ENCODE measurements at regions not wholly inside any gene's neighbourhood (a gene's known extent, or its start where the extent isn't known, plus 50 kb on each side); places are given as distances from the start of the nearest gene placed in this dataset.

DNA sequence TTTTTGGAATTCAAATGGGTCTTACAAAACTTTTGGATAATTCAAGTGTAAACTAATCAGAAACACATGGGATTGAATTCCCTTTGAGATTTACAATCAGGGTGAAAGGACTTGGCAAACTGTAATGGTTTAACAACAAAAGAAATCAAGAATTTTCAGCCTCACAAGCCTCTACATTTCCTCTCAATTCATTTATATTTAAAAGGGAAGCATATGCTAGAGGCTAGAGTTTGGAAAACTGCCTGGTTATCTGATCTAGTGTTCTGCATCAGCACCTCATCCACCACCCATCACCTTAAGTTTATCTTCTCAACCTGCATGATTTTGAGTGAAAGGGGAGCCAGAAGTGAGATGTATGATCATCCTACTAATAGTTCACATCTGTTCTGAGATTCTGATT is 120.7 kb downstream of the TES start:
- Histone ChIP-seq H3K36me3 (ENCODE audit: insufficient read depth, low read length) (no peaks in the 10 kb centered on the region), H3K4me1 (ENCODE audit: insufficient read depth, low read length) (no peaks in the 10 kb centered on the region), H3K9me3 (ENCODE audit: control insufficient read depth in 1 of 2, low read length in 2 of 2) (no peaks in the 10 kb centered on the region), H3K4me3 (ENCODE audit: low read length in 2 of 2) (no peak overlapping the region), H3K27ac (ENCODE audit: low read depth, low read length) (no peak overlapping the region), H3K27me3 (ENCODE audit: insufficient read depth, low read length) (no peaks in the 10 kb centered on the region)
- H3K27ac Mint-ChIP-seq, result no peak overlapping the region
- no peaks in the 10 kb centered on the region for H3K4me1 Mint-ChIP-seq
- POLR2A ChIA-PET (ENCODE audit: partially characterized antibody), result no interaction called here
- CTCF ChIA-PET (ENCODE audit: partially characterized antibody), result no interaction called here
- H3K36me3 Mint-ChIP-seq, result no peaks in the 10 kb centered on the region
- no peak for DNase-seq
- H3K27me3 Mint-ChIP-seq, result peaks cover 2 to 8% of the 10 kb centered on the region in 2 donors
- no peaks in the 10 kb centered on the region for H3K9me3 Mint-ChIP-seq
- H3K4me3 Mint-ChIP-seq, result no peak overlapping the region
- intact Hi-C loops (cut with micrococcal nuclease), result no loop called here

DNA sequence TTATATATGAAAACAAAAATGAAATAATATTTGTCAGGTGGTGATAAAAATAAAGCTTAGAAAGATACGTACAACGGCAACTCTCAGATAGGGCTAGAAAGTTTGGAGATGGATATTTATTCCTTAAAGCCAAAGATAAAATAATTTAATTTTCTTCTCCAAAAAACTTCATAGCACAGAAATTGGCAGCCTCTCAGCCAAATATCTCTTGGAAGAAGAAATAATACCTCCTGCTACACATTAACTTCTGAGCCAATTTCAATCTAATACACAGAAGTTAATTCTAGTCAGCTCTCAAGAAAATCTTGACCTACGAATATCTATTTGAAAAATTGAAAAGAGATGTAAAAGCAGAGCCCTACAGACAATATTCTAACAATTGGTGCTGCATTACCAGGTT is 122.4 kb downstream of the TES start:
- intact Hi-C loops (cut with micrococcal nuclease), result no loop called here
- peaks cover 2 to 6% of the 10 kb centered on the region in 2 donors for H3K27me3 Mint-ChIP-seq
- POLR2A ChIA-PET (ENCODE audit: partially characterized antibody), result no interaction called here
- no peaks in the 10 kb centered on the region for H3K36me3 Mint-ChIP-seq
- no peak overlapping the region for H3K4me3 Mint-ChIP-seq
- H3K36me3 ChIP-seq (ENCODE audit: insufficient read depth, low read length), result no peaks in the 10 kb centered on the region
- H3K9me3 ChIP-seq (ENCODE audit: control insufficient read depth in 1 of 2, low read length in 2 of 2), result no peaks in the 10 kb centered on the region
- H3K27me3 ChIP-seq (ENCODE audit: insufficient read depth, low read length), result no peaks in the 10 kb centered on the region
- no peaks in the 10 kb centered on the region for H3K9me3 Mint-ChIP-seq
- no peak overlapping the region for H3K27ac ChIP-seq (ENCODE audit: low read depth, low read length)
- H3K4me1 Mint-ChIP-seq, result no peaks in the 10 kb centered on the region
- CTCF ChIA-PET (ENCODE audit: partially characterized antibody), result no interaction called here
- DNase-seq, result no peak
- no peak overlapping the region for H3K4me3 ChIP-seq (ENCODE audit: low read length in 2 of 2)
- no peak overlapping the region for H3K27ac Mint-ChIP-seq
- no peaks in the 10 kb centered on the region for H3K4me1 ChIP-seq (ENCODE audit: insufficient read depth, low read length)

DNA sequence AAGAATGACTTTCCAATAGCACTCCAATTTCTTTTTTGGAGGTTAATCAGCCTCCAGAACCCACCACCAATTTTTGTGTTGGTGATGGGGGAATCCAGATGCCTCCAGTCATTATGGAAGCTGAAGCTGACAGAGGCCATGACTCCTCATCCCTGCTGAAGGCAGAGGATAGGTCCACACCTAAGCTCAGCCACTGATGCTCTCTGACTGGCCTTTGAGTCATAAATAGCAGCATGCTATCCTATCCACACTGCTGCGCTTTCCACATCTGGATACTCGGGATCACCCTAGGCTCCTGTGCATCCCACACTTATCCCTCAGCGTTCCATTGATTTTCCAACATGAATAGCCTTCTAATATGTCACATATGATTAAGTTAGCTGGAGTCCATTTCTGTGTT is 124.2 kb downstream of the TES start:
- no peaks in the 10 kb centered on the region for H3K4me1 ChIP-seq (ENCODE audit: insufficient read depth, low read length)
- intact Hi-C loops (cut with micrococcal nuclease), result no loop called here
- no peaks in the 10 kb centered on the region for H3K9me3 ChIP-seq (ENCODE audit: control insufficient read depth in 1 of 2, low read length in 2 of 2)
- Mint-ChIP-seq H3K27ac (no peak overlapping the region), H3K4me3 (no peak overlapping the region), H3K36me3 (no peaks in the 10 kb centered on the region), H3K27me3 (peaks cover 4 to 6% of the 10 kb centered on the region in 2 donors), H3K9me3 (no peaks in the 10 kb centered on the region), H3K4me1 (no peaks in the 10 kb centered on the region)
- H3K27ac ChIP-seq (ENCODE audit: low read depth, low read length), result no peak overlapping the region
- CTCF ChIA-PET (ENCODE audit: partially characterized antibody), result no interaction called here
- H3K36me3 ChIP-seq (ENCODE audit: insufficient read depth, low read length), result no peaks in the 10 kb centered on the region
- POLR2A ChIA-PET (ENCODE audit: partially characterized antibody), result no interaction called here
- no peak overlapping the region for H3K4me3 ChIP-seq (ENCODE audit: low read length in 2 of 2)
- H3K27me3 ChIP-seq (ENCODE audit: insufficient read depth, low read length), result no peaks in the 10 kb centered on the region
- DNase-seq, result no peak

DNA sequence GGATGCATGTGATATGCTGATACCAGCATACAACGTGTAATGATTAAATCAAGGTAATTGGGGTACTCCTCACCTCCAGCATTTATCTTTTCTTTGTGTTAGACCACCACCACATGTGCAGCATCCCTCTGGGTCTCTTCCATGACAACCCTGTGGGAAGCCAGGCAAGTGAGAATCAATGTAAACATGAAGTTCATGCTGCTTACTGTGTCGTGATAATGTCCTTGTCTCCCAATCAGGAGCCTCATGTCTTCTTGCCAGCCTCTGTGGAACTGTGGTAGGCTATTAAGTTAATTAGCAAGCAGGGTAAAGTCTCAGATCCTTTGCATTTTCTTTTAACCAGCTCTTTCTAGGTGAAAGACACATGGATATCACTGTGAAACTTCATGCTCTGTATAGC is 126.7 kb downstream of the TES start:
- CTCF ChIA-PET (ENCODE audit: partially characterized antibody), result no interaction called here
- H3K9me3 ChIP-seq (ENCODE audit: control insufficient read depth in 1 of 2, low read length in 2 of 2), result no peaks in the 10 kb centered on the region
- no peaks in the 10 kb centered on the region for H3K27me3 ChIP-seq (ENCODE audit: insufficient read depth, low read length)
- Mint-ChIP-seq H3K27ac (no peak overlapping the region), H3K9me3 (no peaks in the 10 kb centered on the region), H3K27me3 (peaks cover 0 to 4% of the 10 kb centered on the region in 2 donors), H3K36me3 (no peaks in the 10 kb centered on the region), H3K4me1 (peaks cover 0 to 4% (median 2%) of the 10 kb centered on the region in 4 donors), H3K4me3 (no peak overlapping the region)
- no peak for DNase-seq
- H3K27ac ChIP-seq (ENCODE audit: low read depth, low read length), result no peak overlapping the region
- intact Hi-C loops (cut with micrococcal nuclease), result no loop called here
- POLR2A ChIA-PET (ENCODE audit: partially characterized antibody), result no interaction called here
- no peak overlapping the region for H3K4me3 ChIP-seq (ENCODE audit: low read length in 2 of 2)
- no peaks in the 10 kb centered on the region for H3K4me1 ChIP-seq (ENCODE audit: insufficient read depth, low read length)
- no peaks in the 10 kb centered on the region for H3K36me3 ChIP-seq (ENCODE audit: insufficient read depth, low read length)

DNA sequence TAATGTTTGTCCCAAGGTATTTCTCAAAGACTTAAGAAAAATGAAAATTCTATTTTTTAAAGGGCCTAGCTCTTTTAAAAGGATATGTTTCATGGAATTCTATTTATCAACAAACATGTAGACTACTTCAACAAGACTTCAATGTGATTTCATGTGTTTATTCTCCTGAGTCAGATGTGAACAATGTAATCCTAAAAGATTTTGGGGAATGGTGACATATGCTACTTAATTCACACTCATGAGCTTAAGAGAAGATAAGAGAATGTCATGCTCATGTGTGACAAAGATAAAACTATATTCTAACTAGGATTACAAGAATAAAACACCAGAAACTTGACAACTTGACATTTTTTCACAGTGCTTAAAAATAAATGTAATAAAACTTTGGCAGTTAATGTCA is 127.5 kb downstream of the TES start:
- Mint-ChIP-seq H3K9me3 (no peaks in the 10 kb centered on the region), H3K36me3 (no peaks in the 10 kb centered on the region), H3K27me3 (peaks cover 0 to 4% of the 10 kb centered on the region in 2 donors), H3K27ac (no peak overlapping the region), H3K4me1 (peaks cover 0 to 4% (median 2%) of the 10 kb centered on the region in 4 donors), H3K4me3 (no peak overlapping the region)
- Histone ChIP-seq H3K27ac (ENCODE audit: low read depth, low read length) (no peak overlapping the region), H3K9me3 (ENCODE audit: control insufficient read depth in 1 of 2, low read length in 2 of 2) (no peaks in the 10 kb centered on the region), H3K4me3 (ENCODE audit: low read length in 2 of 2) (no peak overlapping the region), H3K36me3 (ENCODE audit: insufficient read depth, low read length) (no peaks in the 10 kb centered on the region), H3K4me1 (ENCODE audit: insufficient read depth, low read length) (no peaks in the 10 kb centered on the region), H3K27me3 (ENCODE audit: insufficient read depth, low read length) (no peaks in the 10 kb centered on the region)
- intact Hi-C loops (cut with micrococcal nuclease), result no loop called here
- ChIA-PET CTCF (ENCODE audit: partially characterized antibody) (no interaction called here), POLR2A (ENCODE audit: partially characterized antibody) (no interaction called here)
- no peak for DNase-seq

DNA sequence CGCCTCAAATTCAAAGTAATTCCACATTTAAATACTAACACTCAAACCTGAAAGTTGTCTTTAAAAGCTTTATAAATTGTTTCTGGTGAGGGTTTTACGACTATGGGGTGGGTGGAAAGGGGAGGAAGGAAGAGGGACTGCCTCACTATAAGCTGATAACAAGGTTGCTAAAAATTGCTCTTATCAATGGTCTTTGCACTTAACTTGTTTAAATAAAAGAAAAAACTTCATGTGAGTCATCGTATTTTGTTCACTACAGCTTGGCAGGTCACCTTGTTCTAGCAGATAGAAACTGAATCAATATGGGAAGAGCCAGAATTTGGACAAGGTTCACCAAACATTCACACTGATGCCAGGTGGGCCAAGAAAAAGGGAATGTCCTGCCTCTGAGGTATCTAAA is 129.2 kb downstream of the TES start:
- ChIA-PET POLR2A (ENCODE audit: partially characterized antibody) (no interaction called here), CTCF (ENCODE audit: partially characterized antibody) (interaction anchor here (1.3 kb wide), 1 partner anchor 10 kb away, joined by 3 read pairs; no protein-coding TSS in a partner anchor)
- H3K27ac ChIP-seq (ENCODE audit: low read depth, low read length), result no peak overlapping the region
- H3K4me3 ChIP-seq (ENCODE audit: low read length in 2 of 2), result no peak overlapping the region
- no peaks in the 10 kb centered on the region for H3K9me3 ChIP-seq (ENCODE audit: control insufficient read depth in 1 of 2, low read length in 2 of 2)
- peaks cover 0 to 4% (median 2%) of the 10 kb centered on the region in 4 donors for H3K4me1 Mint-ChIP-seq
- no peak overlapping the region for H3K27ac Mint-ChIP-seq
- H3K27me3 Mint-ChIP-seq, result peaks cover 0 to 3% of the 10 kb centered on the region in 2 donors
- H3K36me3 ChIP-seq (ENCODE audit: insufficient read depth, low read length), result no peaks in the 10 kb centered on the region
- H3K4me1 ChIP-seq (ENCODE audit: insufficient read depth, low read length), result no peaks in the 10 kb centered on the region
- intact Hi-C loops (cut with micrococcal nuclease), result no loop called here
- no peak for DNase-seq
- H3K9me3 Mint-ChIP-seq, result no peaks in the 10 kb centered on the region
- H3K27me3 ChIP-seq (ENCODE audit: insufficient read depth, low read length), result no peaks in the 10 kb centered on the region
- no peaks in the 10 kb centered on the region for H3K36me3 Mint-ChIP-seq
- H3K4me3 Mint-ChIP-seq, result no peak overlapping the region

DNA sequence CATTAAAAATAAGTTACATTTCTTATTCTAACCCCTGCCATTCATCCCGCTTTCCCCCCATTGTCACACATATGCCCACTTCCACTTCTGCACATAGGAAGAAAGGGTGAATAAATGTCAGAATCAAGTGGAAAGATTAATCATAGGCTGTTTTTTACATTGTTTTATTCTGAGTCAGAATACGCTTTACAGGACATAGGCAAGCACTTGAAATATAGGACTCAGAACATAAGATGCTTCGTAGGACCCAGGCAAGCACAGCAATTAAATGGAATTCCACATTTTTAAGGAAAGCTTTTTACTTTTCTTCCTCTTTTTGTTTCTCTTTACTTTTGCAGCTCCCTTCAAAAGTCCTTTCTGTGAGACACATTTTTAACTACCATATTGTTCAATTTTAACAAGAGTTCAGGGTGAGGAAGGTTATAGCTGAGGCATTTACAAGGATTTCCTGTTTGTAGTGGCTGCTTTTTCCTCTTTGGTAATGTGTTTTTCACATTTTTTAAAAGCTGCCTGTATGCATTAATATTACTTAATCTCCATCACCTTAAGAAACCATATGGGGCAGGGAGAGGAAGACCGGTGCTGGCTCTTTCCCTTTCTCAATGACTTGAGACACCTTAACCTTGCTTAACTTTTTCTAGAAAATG is 130.0 kb downstream of the TES start:
- Mint-ChIP-seq H3K4me3 (peak overlapping the region in 1 of 8 donors; percentile 4), H3K27ac (no peak overlapping the region), H3K36me3 (no peaks in the 10 kb centered on the region), H3K9me3 (no peaks in the 10 kb centered on the region), H3K27me3 (peaks cover 0 to 3% of the 10 kb centered on the region in 2 donors), H3K4me1 (peaks cover 0 to 4% (median 2%) of the 10 kb centered on the region in 4 donors)
- Histone ChIP-seq H3K9me3 (ENCODE audit: control insufficient read depth in 1 of 2, low read length in 2 of 2) (no peaks in the 10 kb centered on the region), H3K4me1 (ENCODE audit: insufficient read depth, low read length) (no peaks in the 10 kb centered on the region), H3K4me3 (ENCODE audit: low read length in 2 of 2) (no peak overlapping the region), H3K27me3 (ENCODE audit: insufficient read depth, low read length) (no peaks in the 10 kb centered on the region), H3K36me3 (ENCODE audit: insufficient read depth, low read length) (no peaks in the 10 kb centered on the region), H3K27ac (ENCODE audit: low read depth, low read length) (no peak overlapping the region)
- no peak for DNase-seq
- intact Hi-C loops (cut with micrococcal nuclease), result no loop called here
- ChIA-PET POLR2A (ENCODE audit: partially characterized antibody) (no interaction called here), CTCF (ENCODE audit: partially characterized antibody) (interaction anchor here (1.3 kb wide), 1 partner anchor 11 kb away, joined by 3 read pairs; no protein-coding TSS in a partner anchor)

Data from CD4-positive, alpha-beta memory T cell (primary cell).